ENCODE measurements at regions not wholly inside any gene's neighbourhood (a gene's known extent, or its start where the extent isn't known, plus 50 kb on each side); places are given as distances from the start of the nearest gene placed in this dataset.
"Not testable (repeated sequence)": the region's sequence is repeated elsewhere in the genome, so short reads cannot be mapped to it uniquely, and the experiment has no call there.

GRCh38 chr4:125011646-125012045 lies 299.1 kb upstream of the ANKRD50 start:
- no peaks in the 10 kb centered on the region for H3K4me1 Mint-ChIP-seq
- no peak overlapping the region for H3K4me3 Mint-ChIP-seq
- H3K27me3 Mint-ChIP-seq: no peaks in the 10 kb centered on the region
- no peaks in the 10 kb centered on the region for H3K9me3 Mint-ChIP-seq
- no peak for ATAC-seq (replicated peaks)
- no peak overlapping the region for H3K27ac Mint-ChIP-seq
- no peaks in the 10 kb centered on the region for H3K36me3 Mint-ChIP-seq (ENCODE audit: low read depth)

GRCh38 chr4:125010796-125011503 lies 298.4 kb upstream of the ANKRD50 start:
- Mint-ChIP-seq H3K9me3 (no peaks in the 10 kb centered on the region), H3K4me1 (no peaks in the 10 kb centered on the region), H3K36me3 (ENCODE audit: low read depth) (no peaks in the 10 kb centered on the region), H3K4me3 (no peak overlapping the region), H3K27me3 (no peaks in the 10 kb centered on the region), H3K27ac (no peak overlapping the region)
- ATAC-seq (replicated peaks): no peak

GRCh38 chr4:125008676-125009075 lies 296.1 kb upstream of the ANKRD50 start:
- H3K27ac Mint-ChIP-seq: no peak overlapping the region
- H3K36me3 Mint-ChIP-seq (ENCODE audit: low read depth): no peaks in the 10 kb centered on the region
- no peaks in the 10 kb centered on the region for H3K4me1 Mint-ChIP-seq
- ATAC-seq (replicated peaks): no peak
- no peaks in the 10 kb centered on the region for H3K27me3 Mint-ChIP-seq
- H3K4me3 Mint-ChIP-seq: no peak overlapping the region
- H3K9me3 Mint-ChIP-seq: peaks cover 3% of the 10 kb centered on the region

- H3K27me3 Mint-ChIP-seq: no peaks in the 10 kb centered on the region
- H3K27ac Mint-ChIP-seq: no peak overlapping the region
- no peaks in the 10 kb centered on the region for H3K36me3 Mint-ChIP-seq (ENCODE audit: low read depth)
- H3K9me3 Mint-ChIP-seq: peaks cover 6% of the 10 kb centered on the region
- ATAC-seq (replicated peaks): no peak
- H3K4me1 Mint-ChIP-seq: no peaks in the 10 kb centered on the region
- no peak overlapping the region for H3K4me3 Mint-ChIP-seq
Measured at GRCh38 chr4:125004676-125005075, 292.1 kb upstream of the ANKRD50 start.

- no peaks in the 10 kb centered on the region for H3K36me3 Mint-ChIP-seq (ENCODE audit: low read depth)
- ATAC-seq (replicated peaks): no peak
- no peaks in the 10 kb centered on the region for H3K27me3 Mint-ChIP-seq
Measured at GRCh38 chr4:125003840-125004239, 291.3 kb upstream of the ANKRD50 start.

GRCh38 chr4:124997991-124998390 lies 285.5 kb upstream of the ANKRD50 start:
- ATAC-seq (replicated peaks): no peak
- Mint-ChIP-seq H3K27me3 (no peaks in the 10 kb centered on the region), H3K9me3 (peaks cover 7% of the 10 kb centered on the region), H3K4me1 (no peaks in the 10 kb centered on the region), H3K27ac (no peak overlapping the region), H3K4me3 (no peak overlapping the region), H3K36me3 (ENCODE audit: low read depth) (no peaks in the 10 kb centered on the region)

More at GRCh38 chr4:125003840-125004239, 291.3 kb upstream of the ANKRD50 start:
- H3K9me3 Mint-ChIP-seq: peaks cover 6% of the 10 kb centered on the region
- H3K4me3 Mint-ChIP-seq: no peak overlapping the region
- H3K4me1 Mint-ChIP-seq: no peaks in the 10 kb centered on the region
- H3K27ac Mint-ChIP-seq: no peak overlapping the region

GRCh38 chr4:124997124-124997523 lies 284.6 kb upstream of the ANKRD50 start:
- no peak overlapping the region for H3K4me3 Mint-ChIP-seq
- ATAC-seq (replicated peaks): no peak
- no peaks in the 10 kb centered on the region for H3K27me3 Mint-ChIP-seq
- no peaks in the 10 kb centered on the region for H3K36me3 Mint-ChIP-seq (ENCODE audit: low read depth)
- H3K27ac Mint-ChIP-seq: no peak overlapping the region
- peaks cover 4% of the 10 kb centered on the region for H3K9me3 Mint-ChIP-seq
- H3K4me1 Mint-ChIP-seq: no peaks in the 10 kb centered on the region

GRCh38 chr4:124993838-124994237 lies 281.3 kb upstream of the ANKRD50 start:
- no peaks in the 10 kb centered on the region for H3K27me3 Mint-ChIP-seq
- no peak for ATAC-seq (replicated peaks)

GRCh38 chr4:124990398-124990797 lies 277.9 kb upstream of the ANKRD50 start:
- no peak for ATAC-seq (replicated peaks)
- H3K4me3 Mint-ChIP-seq: no peak overlapping the region
- H3K9me3 Mint-ChIP-seq: peaks cover 6% of the 10 kb centered on the region
- no peaks in the 10 kb centered on the region for H3K4me1 Mint-ChIP-seq
- no peaks in the 10 kb centered on the region for H3K36me3 Mint-ChIP-seq (ENCODE audit: low read depth)
- no peaks in the 10 kb centered on the region for H3K27me3 Mint-ChIP-seq
- no peak overlapping the region for H3K27ac Mint-ChIP-seq

More at GRCh38 chr4:124993838-124994237, 281.3 kb upstream of the ANKRD50 start:
- H3K27ac Mint-ChIP-seq: no peak overlapping the region
- no peaks in the 10 kb centered on the region for H3K36me3 Mint-ChIP-seq (ENCODE audit: low read depth)
- H3K9me3 Mint-ChIP-seq: peaks cover 6% of the 10 kb centered on the region
- H3K4me1 Mint-ChIP-seq: no peaks in the 10 kb centered on the region
- no peak overlapping the region for H3K4me3 Mint-ChIP-seq

GRCh38 chr4:124980276-124980752 lies 267.8 kb upstream of the ANKRD50 start:
- Mint-ChIP-seq H3K27me3 (no peaks in the 10 kb centered on the region), H3K9me3 (peaks cover 13% of the 10 kb centered on the region), H3K4me3 (no peak overlapping the region), H3K36me3 (ENCODE audit: low read depth) (no peaks in the 10 kb centered on the region), H3K27ac (no peak overlapping the region), H3K4me1 (no peaks in the 10 kb centered on the region)
- ATAC-seq (replicated peaks): no peak

- not testable (repeated sequence) for ATAC-seq (replicated peaks); H3K36me3 Mint-ChIP-seq (ENCODE audit: low read depth); H3K4me3 Mint-ChIP-seq; H3K27ac Mint-ChIP-seq; H3K4me1 Mint-ChIP-seq; H3K27me3 Mint-ChIP-seq
- peaks cover 16% of the 10 kb centered on the region for H3K9me3 Mint-ChIP-seq
Measured at GRCh38 chr4:124978536-124978935, 266.0 kb upstream of the ANKRD50 start.

GRCh38 chr4:124977045-124977444 lies 264.5 kb upstream of the ANKRD50 start:
- H3K36me3 Mint-ChIP-seq (ENCODE audit: low read depth): no peaks in the 10 kb centered on the region
- H3K9me3 Mint-ChIP-seq: peaks cover 11% of the 10 kb centered on the region
- H3K27me3 Mint-ChIP-seq: no peaks in the 10 kb centered on the region
- no peak overlapping the region for H3K27ac Mint-ChIP-seq
- ATAC-seq (replicated peaks): no peak
- H3K4me1 Mint-ChIP-seq: no peaks in the 10 kb centered on the region
- H3K4me3 Mint-ChIP-seq: no peak overlapping the region

- Mint-ChIP-seq H3K4me1 (no peaks in the 10 kb centered on the region), H3K4me3 (no peak overlapping the region), H3K27ac (no peak overlapping the region), H3K27me3 (no peaks in the 10 kb centered on the region), H3K36me3 (ENCODE audit: low read depth) (no peaks in the 10 kb centered on the region), H3K9me3 (peaks cover 11% of the 10 kb centered on the region)
- ATAC-seq (replicated peaks): no peak
Measured at GRCh38 chr4:124974152-124974551, 261.6 kb upstream of the ANKRD50 start.

- Mint-ChIP-seq H3K9me3 (peaks cover 11% of the 10 kb centered on the region), H3K36me3 (ENCODE audit: low read depth) (no peaks in the 10 kb centered on the region), H3K27me3 (no peaks in the 10 kb centered on the region), H3K27ac (no peak overlapping the region), H3K4me3 (no peak overlapping the region), H3K4me1 (no peaks in the 10 kb centered on the region)
- ATAC-seq (replicated peaks): no peak
Measured at GRCh38 chr4:124973716-124974115, 261.2 kb upstream of the ANKRD50 start.

- no peaks in the 10 kb centered on the region for H3K4me1 Mint-ChIP-seq
- no peaks in the 10 kb centered on the region for H3K36me3 Mint-ChIP-seq (ENCODE audit: low read depth)
Measured at GRCh38 chr4:124970011-124970410, 257.5 kb upstream of the ANKRD50 start.

More at GRCh38 chr4:124970011-124970410, 257.5 kb upstream of the ANKRD50 start:
- ATAC-seq (replicated peaks): no peak
- no peak overlapping the region for H3K27ac Mint-ChIP-seq
- no peaks in the 10 kb centered on the region for H3K27me3 Mint-ChIP-seq
- no peak overlapping the region for H3K4me3 Mint-ChIP-seq
- H3K9me3 Mint-ChIP-seq: peaks cover 8% of the 10 kb centered on the region
